ENCODE measurements at regions not wholly inside any gene's neighbourhood (a gene's known extent, or its start where the extent isn't known, plus 50 kb on each side); places are given as distances from the start of the nearest gene placed in this dataset.

- no peaks in the 10 kb centered on the region for H3K9me1 ChIP-seq (ENCODE audit: insufficient read depth, low read length)
Observed at GRCh38 chr5:175079707-175080106, 355.3 kb downstream of the MSX2 start.

More at GRCh38 chr5:175079707-175080106, 355.3 kb downstream of the MSX2 start:
- H3K4me2 ChIP-seq (ENCODE audit: low read depth, low read length) = no peak overlapping the region
- H2BK15ac ChIP-seq (ENCODE audit: low read depth, low read length) = no peak overlapping the region
- H3K36me3 ChIP-seq (ENCODE audit: control insufficient read depth, insufficient read depth, low read length) = no peaks in the 10 kb centered on the region
- CTCF ChIA-PET = no interaction called here
- no peak overlapping the region for H2BK120ac ChIP-seq (ENCODE audit: low read depth, low read length)
- no peak overlapping the region for H2AFZ ChIP-seq (replicated peaks; ENCODE audit: low read length, poor library complexity)
- ATAC-seq (ENCODE audit: low read depth) = no peak
- no peak overlapping the region for H4K8ac ChIP-seq (ENCODE audit: low read depth in 2 of 2, low read length in 2 of 2)
- H4K91ac ChIP-seq (ENCODE audit: insufficient read depth, low read depth, low read length) = no peak overlapping the region
- H3K27me3 ChIP-seq (ENCODE audit: control insufficient read depth, insufficient read depth, low read length) = no peaks in the 10 kb centered on the region
- no peak overlapping the region for H2BK20ac ChIP-seq (ENCODE audit: low read depth, low read length)
- H3K23ac ChIP-seq (ENCODE audit: low read depth, low read length) = no peak overlapping the region
- no peak overlapping the region for H3K56ac ChIP-seq (ENCODE audit: extremely low read depth, insufficient read depth, low read length)
- intact Hi-C loops (cut with micrococcal nuclease) = no loop called here
- H3K4me3 ChIP-seq (ENCODE audit: insufficient read depth, low read depth, low read length) = no peak overlapping the region
- H3K27ac ChIP-seq (ENCODE audit: insufficient read depth, low read length) = no peak overlapping the region
- H3K18ac ChIP-seq (ENCODE audit: low read depth, low read length) = no peak overlapping the region
- H3K9me3 ChIP-seq (ENCODE audit: control insufficient read depth, insufficient read depth, low read length) = 0 out of 2 replicates have a peak, but pooled peaks cover 4% of the 10 kb centered on the region
- H2AK9ac ChIP-seq (replicated peaks; ENCODE audit: low read depth, low read length, poor library complexity) = no peak overlapping the region
- no peaks in the 10 kb centered on the region for H4K20me1 ChIP-seq (ENCODE audit: insufficient read depth, low read length)
- H2BK5ac ChIP-seq (ENCODE audit: low read depth, low read length, poor library complexity, severe bottlenecking) = no peak overlapping the region
- POLR2A ChIA-PET (ENCODE audit: unreplicated experiment) = interaction anchor here (0.6 kb wide), 1 partner anchor 76 kb away, joined by 5 read pairs; no protein-coding TSS in a partner anchor
- H3K79me1 ChIP-seq (ENCODE audit: low read depth in 1 of 2, low read length in 2 of 2) = no peaks in the 10 kb centered on the region
- DNase-seq = no peak
- BruUV-seq (replicated peaks) = no TSS peak
- dilution Hi-C loops (cut with HindIII; ENCODE audit: low sequenced_read_pairs, unreplicated experiment) = no loop called here
- H3K9ac ChIP-seq (ENCODE audit: low read depth, low read length) = no peak overlapping the region
- no peak overlapping the region for H4K5ac ChIP-seq (ENCODE audit: low read depth, low read length)
- no peak overlapping the region for H3K4ac ChIP-seq (ENCODE audit: low read depth, low read length)
- no peak for TF ChIP-seq MAFK (IDR thresholded peaks at IDR 0.05; ENCODE audit: low read depth, low read length)
- no peak for TF ChIP-seq MXI1 (IDR thresholded peaks at IDR 0.05; ENCODE audit: borderline replicate concordance, low read depth, low read length)
- no peak for TF ChIP-seq NFE2L2 (IDR thresholded peaks at IDR 0.05; ENCODE audit: low read depth, low read length)
- TF ChIP-seq CEBPB (IDR thresholded peaks at IDR 0.05; ENCODE audit: low read depth, low read length) = no peak
- TF ChIP-seq SMC3 (IDR thresholded peaks at IDR 0.05; ENCODE audit: low read depth, low read length) = no peak
- TF ChIP-seq CHD1 (IDR thresholded peaks at IDR 0.05; ENCODE audit: low read depth, low read length) = no peak
- TF ChIP-seq BHLHE40 (IDR thresholded peaks at IDR 0.05; ENCODE audit: low read depth, low read length) = no peak
- TF ChIP-seq RCOR1 (IDR thresholded peaks at IDR 0.05; ENCODE audit: insufficient replicate concordance, low read length) = no peak
- TF ChIP-seq CTCF (conservative IDR thresholded peaks at IDR 0.05; ENCODE audit: low read depth, low read length) = no peak
- in situ Hi-C loops (cut with MboI; ENCODE audit: low sequenced_read_pairs) = no loop called here
- WGBS, 2 experiments (ENCODE audit: extremely low coverage in 2 of 2, insufficient read length in 1 of 2) = no CpG with 5 or more reads among the region's 2 CpGs
- H3K14ac ChIP-seq (replicated peaks; ENCODE audit: low read depth, low read length) = no peak overlapping the region
- H2AK5ac ChIP-seq (ENCODE audit: low read depth, low read length) = no peak overlapping the region
- no peaks in the 10 kb centered on the region for H3K4me1 ChIP-seq (ENCODE audit: control insufficient read depth, insufficient read depth, low read length)
